CD4-positive, CD25-positive, alpha-beta regulatory T cell (primary cell): ENCODE measurements at regions not wholly inside any gene's neighbourhood (a gene's known extent, or its start where the extent isn't known, plus 50 kb on each side); places are given as distances from the start of the nearest gene placed in this dataset.

ENCODE experiments used
- ATAC-seq, 2 donors: fragments of 150-1000 bp; cut with Tn5 transposase; one replicate each; pipeline ENCODE4 v1.10.0; 2021; ENCODE audit warnings: low read depth in 2 of 2, moderate number of reproducible peaks in 2 of 2, moderate library complexity in 1 of 2
- DNase-seq, 3 donors: peaks; one replicate each; pipeline versions ENCODE4 v3.0.0 to v3.0.0-alpha.2; 2012 to 2022; ENCODE audit warnings: mixed read lengths in 1 of 3
- H3K27ac ChIP-seq: one replicate; pipeline ENCODE4 v1.7.0; 2013; ENCODE audit warnings: mild to moderate bottlenecking, low read length; ENCODE audit not compliant: insufficient read depth, poor library complexity, severe bottlenecking
- H3K27me3 ChIP-seq: one replicate; pipeline ENCODE4 v1.7.0; 2013; ENCODE audit warnings: low read length; ENCODE audit not compliant: control insufficient read depth, insufficient read depth
- H3K36me3 ChIP-seq: one replicate; pipeline ENCODE4 v1.7.0; 2013; ENCODE audit warnings: mild to moderate bottlenecking, low read length, moderate library complexity; ENCODE audit not compliant: control insufficient read depth, insufficient read depth
- H3K4me1 ChIP-seq: 2 replicates; pipeline ENCODE4 v1.7.0; 2013; ENCODE audit warnings: mild to moderate bottlenecking, low read length; ENCODE audit not compliant: insufficient read depth, control insufficient read depth, poor library complexity, severe bottlenecking
- H3K4me3 ChIP-seq: one replicate; pipeline ENCODE4 v1.7.0; 2013; ENCODE audit warnings: low read depth, mild to moderate bottlenecking, low read length, moderate library complexity
- H3K9me3 ChIP-seq, 2 experiments: 1 replicate in 1 of 2; 2 replicates in 1 of 2; pipeline ENCODE4 v1.7.0; 2013; ENCODE audit warnings: low read length in 2 of 2, mild to moderate bottlenecking in 1 of 2, moderate library complexity in 1 of 2; ENCODE audit not compliant: control insufficient read depth in 2 of 2
- H3K27ac Mint-ChIP-seq, 3 donors: one replicate each; pipeline ENCODE4 v1.8.0; 2020 to 2022; ENCODE audit warnings: mild to moderate bottlenecking in 3 of 3, mixed read lengths in 3 of 3, moderate library complexity in 2 of 3
- H3K27me3 Mint-ChIP-seq: one replicate; pipeline ENCODE4 v1.8.0; 2022; ENCODE audit warnings: mild to moderate bottlenecking, mixed read lengths
- H3K36me3 Mint-ChIP-seq: one replicate; pipeline ENCODE4 v1.8.0; 2020; ENCODE audit warnings: mixed read lengths
- H3K4me1 Mint-ChIP-seq, 4 donors: one replicate each; pipeline ENCODE4 v1.8.0; 2020 to 2022; ENCODE audit warnings: mixed read lengths in 4 of 4, mild to moderate bottlenecking in 1 of 4
- H3K4me3 Mint-ChIP-seq, 4 donors: one replicate each; pipeline ENCODE4 v1.8.0; 2020 to 2022; ENCODE audit warnings: mild to moderate bottlenecking in 4 of 4, mixed read lengths in 4 of 4, moderate library complexity in 3 of 4
- H3K9me3 Mint-ChIP-seq, 7 donors: one replicate each; pipeline ENCODE4 v1.8.0; 2020 to 2022; ENCODE audit warnings: mixed read lengths in 7 of 7, mild to moderate bottlenecking in 3 of 7, moderate library complexity in 2 of 7

DNA sequence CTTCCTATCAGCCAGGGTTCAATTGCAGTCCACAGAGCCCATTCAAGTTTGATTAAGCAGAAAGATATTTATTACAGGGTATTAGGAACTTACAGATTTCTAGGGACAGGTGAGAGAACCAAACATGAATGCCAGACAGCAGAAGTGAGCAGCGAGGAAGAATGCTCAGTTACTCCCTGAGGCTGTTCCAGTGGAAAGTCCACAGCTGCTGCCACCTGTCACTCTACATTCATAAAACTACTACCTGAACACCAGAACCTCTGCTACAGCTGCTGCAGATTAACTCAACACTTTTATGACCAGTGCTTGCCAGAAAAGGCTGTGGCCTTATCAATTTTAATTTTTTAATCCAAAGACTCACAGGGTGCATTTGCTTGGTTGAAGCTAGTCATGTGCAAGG is 325.4 kb upstream of the ONECUT1 start:
- no peak overlapping the region for H3K27ac Mint-ChIP-seq
- H3K4me3 ChIP-seq = no peak overlapping the region
- H3K27me3 ChIP-seq = no peaks in the 10 kb centered on the region
- H3K4me1 ChIP-seq = no peaks in the 10 kb centered on the region
- H3K9me3 Mint-ChIP-seq = peaks cover 0 to 1% (median 0%) of the 10 kb centered on the region in 7 donors
- no peaks in the 10 kb centered on the region for H3K9me3 ChIP-seq
- H3K4me1 Mint-ChIP-seq = no peaks in the 10 kb centered on the region
- H3K36me3 Mint-ChIP-seq = no peaks in the 10 kb centered on the region
- no peak for ATAC-seq
- H3K27me3 Mint-ChIP-seq = peaks cover 8% of the 10 kb centered on the region
- H3K4me3 Mint-ChIP-seq = no peak overlapping the region
- no peak for DNase-seq
- no peak overlapping the region for H3K27ac ChIP-seq
- H3K36me3 ChIP-seq = no peaks in the 10 kb centered on the region

DNA sequence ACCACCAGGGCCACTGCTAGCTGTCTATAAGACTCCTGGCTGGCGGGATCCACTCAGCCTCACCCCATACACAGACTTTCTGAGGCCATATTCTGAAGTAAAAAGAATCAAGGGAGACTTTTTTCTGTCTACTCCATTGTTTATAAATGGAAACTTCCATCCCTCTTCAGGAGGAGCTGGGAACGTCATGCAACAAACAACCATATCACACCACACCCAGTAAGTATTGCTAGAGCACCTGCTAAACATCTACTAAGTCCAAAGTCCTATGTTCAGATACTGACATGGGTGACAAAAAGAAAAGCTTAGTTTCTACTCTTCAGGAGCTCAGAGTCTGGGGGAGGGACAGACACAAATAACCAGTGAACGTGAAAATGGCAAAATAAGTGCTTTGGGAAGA is 324.8 kb upstream of the ONECUT1 start:
- peaks cover 8% of the 10 kb centered on the region for H3K27me3 Mint-ChIP-seq
- Histone ChIP-seq H3K27ac (no peak overlapping the region), H3K9me3 (no peaks in the 10 kb centered on the region), H3K27me3 (no peaks in the 10 kb centered on the region), H3K4me3 (no peak overlapping the region), H3K4me1 (no peaks in the 10 kb centered on the region), H3K36me3 (no peaks in the 10 kb centered on the region)
- no peaks in the 10 kb centered on the region for H3K36me3 Mint-ChIP-seq
- no peaks in the 10 kb centered on the region for H3K4me1 Mint-ChIP-seq
- no peak overlapping the region for H3K27ac Mint-ChIP-seq
- no peak for ATAC-seq
- H3K4me3 Mint-ChIP-seq = no peak overlapping the region
- no peak for DNase-seq
- H3K9me3 Mint-ChIP-seq = peaks cover 0 to 1% (median 0%) of the 10 kb centered on the region in 7 donors

DNA sequence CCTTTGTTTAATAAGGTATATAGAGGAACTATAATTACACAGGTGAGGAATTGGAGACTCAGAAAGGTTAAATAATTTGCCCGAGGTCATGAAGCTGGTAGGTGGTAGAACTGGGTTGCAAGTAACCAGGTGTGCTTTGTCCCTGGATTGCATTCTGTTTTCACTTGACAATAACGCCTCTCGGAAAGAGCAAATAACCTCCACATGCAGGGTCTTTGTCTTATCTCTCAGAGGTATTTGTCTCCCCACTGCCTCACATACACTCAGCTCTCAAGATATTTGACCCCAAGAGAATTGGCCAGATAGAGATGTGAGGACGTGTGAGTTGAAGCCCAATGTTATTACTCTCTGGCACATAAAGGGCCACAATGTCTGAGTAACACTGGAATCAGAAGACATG is 320.9 kb upstream of the ONECUT1 start:
- H3K4me3 Mint-ChIP-seq = no peak overlapping the region
- no peaks in the 10 kb centered on the region for H3K4me1 ChIP-seq
- peaks cover 0 to 4% (median 0%) of the 10 kb centered on the region in 7 donors for H3K9me3 Mint-ChIP-seq
- no peaks in the 10 kb centered on the region for H3K9me3 ChIP-seq
- no peak overlapping the region for H3K27ac Mint-ChIP-seq
- H3K27me3 Mint-ChIP-seq = peaks cover 4% of the 10 kb centered on the region
- H3K4me1 Mint-ChIP-seq = no peaks in the 10 kb centered on the region
- no peak overlapping the region for H3K27ac ChIP-seq
- no peaks in the 10 kb centered on the region for H3K36me3 ChIP-seq
- DNase-seq (no peak), ATAC-seq (no peak)
- H3K4me3 ChIP-seq = no peak overlapping the region
- H3K36me3 Mint-ChIP-seq = no peaks in the 10 kb centered on the region
- H3K27me3 ChIP-seq = no peaks in the 10 kb centered on the region

DNA sequence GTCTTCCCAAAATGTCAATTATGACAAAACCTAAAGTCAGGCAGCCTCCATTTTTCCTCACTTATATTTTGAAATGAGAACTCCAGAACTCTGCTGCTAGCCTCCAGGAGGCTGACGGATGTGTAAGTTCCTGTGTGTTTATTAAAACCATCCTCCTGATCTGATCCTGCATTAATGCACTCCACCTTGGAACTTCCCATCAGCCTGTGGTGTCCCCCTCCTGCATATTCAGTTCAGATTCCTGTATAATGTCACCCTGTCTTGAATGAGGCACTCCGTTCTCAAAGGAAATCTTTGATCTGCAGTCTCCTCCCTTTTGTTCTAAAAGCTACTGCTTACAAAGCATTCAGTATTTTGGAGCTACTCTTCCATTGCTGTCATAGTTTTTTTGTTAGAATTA is 318.2 kb upstream of the ONECUT1 start:
- ATAC-seq = no peak
- no peaks in the 10 kb centered on the region for H3K27me3 ChIP-seq
- no peaks in the 10 kb centered on the region for H3K4me1 ChIP-seq
- H3K4me1 Mint-ChIP-seq = no peaks in the 10 kb centered on the region
- no peaks in the 10 kb centered on the region for H3K36me3 Mint-ChIP-seq
- no peak overlapping the region for H3K27ac ChIP-seq
- no peak overlapping the region for H3K4me3 ChIP-seq
- no peak overlapping the region for H3K4me3 Mint-ChIP-seq
- H3K9me3 Mint-ChIP-seq = peaks cover 0 to 5% (median 0%) of the 10 kb centered on the region in 7 donors
- no peaks in the 10 kb centered on the region for H3K27me3 Mint-ChIP-seq
- DNase-seq = no peak
- no peaks in the 10 kb centered on the region for H3K36me3 ChIP-seq
- no peak overlapping the region for H3K27ac Mint-ChIP-seq
- H3K9me3 ChIP-seq = no peaks in the 10 kb centered on the region

DNA sequence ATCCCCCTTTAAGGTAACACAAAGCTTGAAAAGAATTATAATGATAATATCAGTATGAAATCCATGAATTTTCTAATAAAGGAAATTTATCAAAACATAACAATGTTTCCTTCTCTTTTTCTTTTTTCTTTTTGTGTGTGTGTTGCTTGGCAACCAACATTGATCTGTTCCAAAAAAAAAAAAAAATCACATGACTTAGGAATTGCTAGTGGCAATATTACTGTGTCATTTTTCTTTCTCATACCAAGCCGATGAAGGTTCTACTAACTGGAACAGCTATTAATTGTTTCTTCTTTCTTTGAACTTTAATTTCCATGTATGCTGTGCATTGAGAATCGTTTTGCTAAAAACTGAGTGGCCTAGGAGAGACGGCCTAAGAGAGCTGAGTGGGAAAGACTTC is 317.7 kb upstream of the ONECUT1 start:
- Mint-ChIP-seq H3K4me1 (no peaks in the 10 kb centered on the region), H3K27me3 (no peaks in the 10 kb centered on the region), H3K27ac (no peak overlapping the region), H3K4me3 (no peak overlapping the region), H3K9me3 (peaks cover 0 to 5% (median 0%) of the 10 kb centered on the region in 7 donors), H3K36me3 (no peaks in the 10 kb centered on the region)
- Histone ChIP-seq H3K4me3 (no peak overlapping the region), H3K27ac (no peak overlapping the region), H3K4me1 (no peaks in the 10 kb centered on the region), H3K27me3 (no peaks in the 10 kb centered on the region), H3K36me3 (no peaks in the 10 kb centered on the region), H3K9me3 (no peaks in the 10 kb centered on the region)
- no peak for DNase-seq
- no peak for ATAC-seq

DNA sequence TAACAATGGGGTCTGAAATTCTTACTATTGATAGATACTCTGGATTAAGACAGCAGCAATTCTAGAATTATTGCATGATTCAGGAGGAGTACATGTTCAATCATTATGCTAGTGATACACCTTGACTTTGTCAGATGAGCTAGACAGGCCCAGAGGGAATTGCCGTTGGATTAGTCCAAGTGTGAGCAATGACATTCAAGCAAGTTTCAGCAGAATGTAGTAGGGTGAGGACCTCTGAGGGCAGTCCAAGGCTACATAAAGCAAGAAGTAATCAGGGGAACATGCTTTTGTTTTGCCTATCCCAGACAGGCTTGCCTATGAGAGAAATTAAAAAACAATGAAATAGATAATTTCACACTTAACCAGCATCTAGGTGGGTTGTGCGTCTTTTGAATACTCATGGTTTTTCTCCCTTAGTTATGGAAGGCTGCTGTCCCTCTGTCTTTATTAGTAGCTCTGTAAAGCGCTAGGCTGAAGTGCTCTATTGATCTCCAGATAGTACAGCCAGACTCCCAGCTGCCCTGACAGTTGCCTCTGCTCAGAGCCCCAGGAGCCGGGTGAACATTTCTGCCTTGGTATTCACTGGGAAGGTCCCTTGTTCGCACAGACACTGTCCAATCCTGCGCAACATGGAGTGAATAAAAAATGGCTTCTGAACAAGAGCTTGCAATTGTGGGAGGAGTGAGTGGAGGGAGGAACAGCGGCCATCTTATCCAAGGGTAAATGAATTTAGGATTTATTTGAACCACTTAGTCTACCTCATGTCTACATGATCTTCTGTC is 316.6 kb upstream of the ONECUT1 start:
- Histone ChIP-seq H3K27me3 (no peaks in the 10 kb centered on the region), H3K27ac (no peak overlapping the region), H3K36me3 (no peaks in the 10 kb centered on the region), H3K9me3 (no peaks in the 10 kb centered on the region), H3K4me3 (no peak overlapping the region), H3K4me1 (no peaks in the 10 kb centered on the region)
- no peak overlapping the region for H3K4me3 Mint-ChIP-seq
- no peak overlapping the region for H3K27ac Mint-ChIP-seq
- H3K9me3 Mint-ChIP-seq = peaks cover 0 to 5% (median 0%) of the 10 kb centered on the region in 7 donors
- H3K4me1 Mint-ChIP-seq = no peaks in the 10 kb centered on the region
- no peak for DNase-seq
- no peaks in the 10 kb centered on the region for H3K27me3 Mint-ChIP-seq
- no peaks in the 10 kb centered on the region for H3K36me3 Mint-ChIP-seq
- no peak for ATAC-seq

DNA sequence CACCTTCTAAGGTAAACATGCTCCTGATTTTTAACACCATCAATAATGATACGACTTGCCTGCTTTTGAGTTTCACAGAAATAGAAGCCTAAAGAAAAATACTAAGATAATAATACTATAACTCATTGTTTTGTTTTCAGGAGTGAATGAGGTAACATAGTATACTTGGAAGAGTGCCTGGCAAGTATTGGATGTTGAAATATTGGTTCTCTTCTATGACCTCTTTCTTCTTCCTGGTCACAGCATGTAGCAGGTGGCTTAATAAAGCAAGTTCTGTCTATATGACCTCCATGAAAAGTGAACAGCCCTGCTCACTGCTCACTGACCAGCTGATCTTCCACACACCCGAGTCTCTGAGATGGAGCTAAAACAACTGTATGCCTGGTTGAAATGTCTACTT is 312.3 kb upstream of the ONECUT1 start:
- H3K36me3 Mint-ChIP-seq = no peaks in the 10 kb centered on the region
- peaks cover 0 to 7% (median 0%) of the 10 kb centered on the region in 7 donors for H3K9me3 Mint-ChIP-seq
- no peak for DNase-seq
- H3K4me1 Mint-ChIP-seq = no peaks in the 10 kb centered on the region
- no peak for ATAC-seq
- no peak overlapping the region for H3K4me3 Mint-ChIP-seq
- peaks cover 5% of the 10 kb centered on the region for H3K27me3 Mint-ChIP-seq
- no peaks in the 10 kb centered on the region for H3K36me3 ChIP-seq
- H3K27me3 ChIP-seq = no peaks in the 10 kb centered on the region
- H3K4me3 ChIP-seq = no peak overlapping the region
- H3K4me1 ChIP-seq = no peaks in the 10 kb centered on the region
- H3K9me3 ChIP-seq = no peaks in the 10 kb centered on the region
- no peak overlapping the region for H3K27ac Mint-ChIP-seq
- H3K27ac ChIP-seq = no peak overlapping the region

DNA sequence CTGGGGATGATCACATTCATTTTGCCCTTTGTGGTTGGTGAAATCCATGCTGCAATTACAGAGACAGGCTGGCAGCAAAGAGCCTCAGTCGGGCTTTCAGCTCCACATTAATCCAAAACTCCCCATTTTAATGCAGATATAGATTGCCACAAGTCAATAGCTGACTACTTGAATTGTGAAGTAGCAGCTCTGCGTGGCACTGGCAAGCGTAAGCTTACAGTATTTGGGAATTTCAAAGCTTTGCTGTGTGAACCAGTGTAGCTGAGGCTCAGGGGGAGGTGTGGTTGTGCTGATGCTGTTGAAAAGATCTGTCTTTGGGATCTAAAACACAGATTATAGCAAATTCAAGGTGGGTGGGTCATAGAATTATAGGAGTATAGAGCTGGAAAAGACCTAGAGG is 290.3 kb upstream of the ONECUT1 start:
- ATAC-seq = no peak
- Mint-ChIP-seq H3K36me3 (no peaks in the 10 kb centered on the region), H3K4me1 (no peaks in the 10 kb centered on the region), H3K27me3 (no peaks in the 10 kb centered on the region), H3K27ac (no peak overlapping the region), H3K4me3 (no peak overlapping the region), H3K9me3 (peaks cover 0 to 8% (median 0%) of the 10 kb centered on the region in 7 donors)
- Histone ChIP-seq H3K27ac (no peak overlapping the region), H3K9me3 (no peaks in the 10 kb centered on the region), H3K4me1 (no peaks in the 10 kb centered on the region), H3K4me3 (no peak overlapping the region), H3K36me3 (no peaks in the 10 kb centered on the region), H3K27me3 (no peaks in the 10 kb centered on the region)
- no peak for DNase-seq
